ENCODE measurements at regions not wholly inside any gene's neighbourhood (a gene's known extent, or its start where the extent isn't known, plus 50 kb on each side); places are given as distances from the start of the nearest gene placed in this dataset.

GRCh38 chr10:44206127-44206818 lies 178.6 kb downstream of the CXCL12 start:
- no peak for DNase-seq (ENCODE audit: low spot score)
- no peak for ATAC-seq (ENCODE audit: low read depth)
- Histone ChIP-seq H3K4me3 (ENCODE audit: severe bottlenecking) (no peak overlapping the region), H3K9me3 (ENCODE audit: severe bottlenecking) (no peaks in the 10 kb centered on the region), H3K27ac (ENCODE audit: poor library complexity, severe bottlenecking) (no peak overlapping the region), H3K27me3 (ENCODE audit: insufficient read depth, poor library complexity, severe bottlenecking) (no peaks in the 10 kb centered on the region), H3K4me1 (ENCODE audit: insufficient read depth, poor library complexity, severe bottlenecking) (no peaks in the 10 kb centered on the region), H3K36me3 (ENCODE audit: low read depth) (no peaks in the 10 kb centered on the region)
- TF ChIP-seq, protein P1, sequence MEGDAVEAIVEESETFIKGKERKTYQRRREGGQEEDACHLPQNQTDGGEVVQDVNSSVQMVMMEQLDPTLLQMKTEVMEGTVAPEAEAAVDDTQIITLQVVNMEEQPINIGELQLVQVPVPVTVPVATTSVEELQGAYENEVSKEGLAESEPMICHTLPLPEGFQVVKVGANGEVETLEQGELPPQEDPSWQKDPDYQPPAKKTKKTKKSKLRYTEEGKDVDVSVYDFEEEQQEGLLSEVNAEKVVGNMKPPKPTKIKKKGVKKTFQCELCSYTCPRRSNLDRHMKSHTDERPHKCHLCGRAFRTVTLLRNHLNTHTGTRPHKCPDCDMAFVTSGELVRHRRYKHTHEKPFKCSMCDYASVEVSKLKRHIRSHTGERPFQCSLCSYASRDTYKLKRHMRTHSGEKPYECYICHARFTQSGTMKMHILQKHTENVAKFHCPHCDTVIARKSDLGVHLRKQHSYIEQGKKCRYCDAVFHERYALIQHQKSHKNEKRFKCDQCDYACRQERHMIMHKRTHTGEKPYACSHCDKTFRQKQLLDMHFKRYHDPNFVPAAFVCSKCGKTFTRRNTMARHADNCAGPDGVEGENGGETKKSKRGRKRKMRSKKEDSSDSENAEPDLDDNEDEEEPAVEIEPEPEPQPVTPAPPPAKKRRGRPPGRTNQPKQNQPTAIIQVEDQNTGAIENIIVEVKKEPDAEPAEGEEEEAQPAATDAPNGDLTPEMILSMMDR (IDR thresholded peaks at IDR 0.05; ENCODE audit: poor library complexity, severe bottlenecking), result no peak

GRCh38 chr10:44205067-44205466 lies 179.8 kb downstream of the CXCL12 start:
- Histone ChIP-seq H3K27me3 (ENCODE audit: insufficient read depth, poor library complexity, severe bottlenecking) (no peaks in the 10 kb centered on the region), H3K36me3 (ENCODE audit: low read depth) (no peaks in the 10 kb centered on the region), H3K9me3 (ENCODE audit: severe bottlenecking) (no peaks in the 10 kb centered on the region), H3K27ac (ENCODE audit: poor library complexity, severe bottlenecking) (no peak overlapping the region), H3K4me3 (ENCODE audit: severe bottlenecking) (no peak overlapping the region), H3K4me1 (ENCODE audit: insufficient read depth, poor library complexity, severe bottlenecking) (no peaks in the 10 kb centered on the region)
- ATAC-seq (ENCODE audit: low read depth) (no peak), DNase-seq (ENCODE audit: low spot score) (no peak)
- TF ChIP-seq, protein P1 (IDR thresholded peaks at IDR 0.05; ENCODE audit: poor library complexity, severe bottlenecking), result no peak

- DNase-seq (ENCODE audit: low spot score) (no peak), ATAC-seq (ENCODE audit: low read depth) (no peak)
- Histone ChIP-seq H3K27ac (ENCODE audit: poor library complexity, severe bottlenecking) (no peak overlapping the region), H3K9me3 (ENCODE audit: severe bottlenecking) (no peaks in the 10 kb centered on the region), H3K4me1 (ENCODE audit: insufficient read depth, poor library complexity, severe bottlenecking) (no peaks in the 10 kb centered on the region), H3K27me3 (ENCODE audit: insufficient read depth, poor library complexity, severe bottlenecking) (no peaks in the 10 kb centered on the region), H3K4me3 (ENCODE audit: severe bottlenecking) (no peak overlapping the region), H3K36me3 (ENCODE audit: low read depth) (no peaks in the 10 kb centered on the region)
- TF ChIP-seq, protein P1 (IDR thresholded peaks at IDR 0.05; ENCODE audit: poor library complexity, severe bottlenecking), result no peak
These were observed 181.4 kb downstream of the CXCL12 start for GRCh38 chr10:44203535-44203934.

- Histone ChIP-seq H3K4me1 (ENCODE audit: insufficient read depth, poor library complexity, severe bottlenecking) (no peaks in the 10 kb centered on the region), H3K9me3 (ENCODE audit: severe bottlenecking) (no peaks in the 10 kb centered on the region), H3K4me3 (ENCODE audit: severe bottlenecking) (no peak overlapping the region), H3K27me3 (ENCODE audit: insufficient read depth, poor library complexity, severe bottlenecking) (no peaks in the 10 kb centered on the region), H3K36me3 (ENCODE audit: low read depth) (no peaks in the 10 kb centered on the region), H3K27ac (ENCODE audit: poor library complexity, severe bottlenecking) (no peak overlapping the region)
- ATAC-seq (ENCODE audit: low read depth) (no peak), DNase-seq (ENCODE audit: low spot score) (no peak)
- TF ChIP-seq, protein P1 (IDR thresholded peaks at IDR 0.05; ENCODE audit: poor library complexity, severe bottlenecking), result no peak
These were observed 181.9 kb downstream of the CXCL12 start for GRCh38 chr10:44202952-44203351.

- H3K36me3 ChIP-seq (ENCODE audit: low read depth), result no peaks in the 10 kb centered on the region
- H3K4me3 ChIP-seq (ENCODE audit: severe bottlenecking), result no peak overlapping the region
- no peak for ATAC-seq (ENCODE audit: low read depth)
- no peak for DNase-seq (ENCODE audit: low spot score)
- H3K9me3 ChIP-seq (ENCODE audit: severe bottlenecking), result no peaks in the 10 kb centered on the region
- TF ChIP-seq, protein P1 (IDR thresholded peaks at IDR 0.05; ENCODE audit: poor library complexity, severe bottlenecking), result no peak
- H3K27me3 ChIP-seq (ENCODE audit: insufficient read depth, poor library complexity, severe bottlenecking), result no peaks in the 10 kb centered on the region
- no peak overlapping the region for H3K27ac ChIP-seq (ENCODE audit: poor library complexity, severe bottlenecking)
- H3K4me1 ChIP-seq (ENCODE audit: insufficient read depth, poor library complexity, severe bottlenecking), result no peaks in the 10 kb centered on the region
These were observed 183.2 kb downstream of the CXCL12 start for GRCh38 chr10:44201656-44202055.

Data from RWPE2 (cell line).